Panc1 (cell line): ENCODE measurements at regions not wholly inside any gene's neighbourhood (a gene's known extent, or its start where the extent isn't known, plus 50 kb on each side); places are given as distances from the start of the nearest gene placed in this dataset.

Experiments used
- ATAC-seq: fragments of 200-7000 bp; cut with Tn5 transposase; 2 replicates; pipeline ENCODE4 v1.9.1; 2020; ENCODE audit warnings: mild to moderate bottlenecking, moderate library complexity
- BruUV-seq: library from RNA; stranded (reverse); fragments of 400-500 nt; replicated peaks from 2 replicates; lab custom pipeline; 2021; lab: Mats Ljungman, UMichigan
- CTCF ChIA-PET: fragments of 300-600 bp; sonication (Branson Sonifier 250); formaldehyde crosslinking; loops from one replicate; lab custom pipeline; 2022; ENCODE audit warnings: antibody characterized with exemption; lab: Charles Lee
- POLR2A ChIA-PET: fragments of 300-600 bp; sonication (Branson Sonifier 250); formaldehyde crosslinking; loops from one replicate; lab custom pipeline; 2022; ENCODE audit warnings: antibody characterized with exemption; lab: Charles Lee
- DNase-seq: peaks from one replicate; pipeline ENCODE4 v3.0.0-alpha.2; 2010; ENCODE audit warnings: low read depth, low spot score
- H3K27ac ChIP-seq: 2 replicates; pipeline ENCODE4 v1.5.1; 2011; ENCODE audit warnings: mild to moderate bottlenecking, low read length, inconsistent platforms
- H3K27me3 ChIP-seq: fragments of 200-500 bp; sonication (Bioruptor generic); 2 replicates; pipeline ENCODE4 v1.6.0; 2014; ENCODE audit warnings: low read length, inconsistent platforms; ENCODE audit not compliant: control insufficient read depth, insufficient read depth
- H3K36me3 ChIP-seq: fragments of 200-500 bp; sonication (Bioruptor generic); 2 replicates; pipeline ENCODE4 v1.5.1; 2014; ENCODE audit warnings: inconsistent platforms, mild to moderate bottlenecking, low read length, moderate library complexity; ENCODE audit not compliant: control insufficient read depth, insufficient read depth
- H3K4me1 ChIP-seq: 2 replicates; pipeline ENCODE4 v1.5.1; 2011; ENCODE audit warnings: inconsistent platforms, mild to moderate bottlenecking, low read length, moderate library complexity; ENCODE audit not compliant: control insufficient read depth, insufficient read depth
- H3K4me3 ChIP-seq, 2 experiments: 2 replicates each; pipeline ENCODE4 v1.5.1; 2011 to 2012; ENCODE audit warnings: low read depth in 2 of 2, low read length in 2 of 2, mild to moderate bottlenecking in 2 of 2, inconsistent platforms in 1 of 2, moderate library complexity in 1 of 2
- H3K9me3 ChIP-seq: fragments of 200-500 bp; sonication (Bioruptor generic); 2 replicates; pipeline ENCODE4 v1.5.1; 2014; ENCODE audit warnings: low read depth, mild to moderate bottlenecking, inconsistent platforms, low read length, moderate library complexity; ENCODE audit not compliant: control insufficient read depth, insufficient read depth
- POLR2AphosphoS5 ChIP-seq: IDR thresholded peaks from 2 replicates; pipeline ENCODE4 v1.6.1; 2012; ENCODE audit warnings: mild to moderate bottlenecking, low read depth, low read length, moderate library complexity
- REST ChIP-seq, 2 experiments: IDR thresholded peaks; 2 replicates each; pipeline ENCODE4 v1.6.1; 2011 to 2012; ENCODE audit warnings: low read depth in 2 of 2, control low read depth in 1 of 2, low read length in 1 of 2, mild to moderate bottlenecking in 1 of 2, moderate library complexity in 1 of 2; ENCODE audit not compliant: insufficient read depth in 1 of 2
- SIN3A ChIP-seq: IDR thresholded peaks from 2 replicates; pipeline ENCODE4 v1.6.1; 2012; ENCODE audit warnings: low read depth, mild to moderate bottlenecking, low read length, moderate library complexity, borderline replicate concordance; ENCODE audit not compliant: insufficient read depth
- TCF7L2 ChIP-seq: IDR thresholded peaks from 2 replicates; pipeline ENCODE4 v1.6.1; 2011; ENCODE audit warnings: mild to moderate bottlenecking, low read depth, low read length, inconsistent platforms
- in situ Hi-C: cut with HindIII; loops from 2 replicates; pipeline ENCODE4 v1.10.0; 2016; ENCODE audit warnings: low sequenced_read_pairs, low pct_unique_long_range_greater_than_20kb
- intact Hi-C: fragments of 100-400 bp; cut with micrococcal nuclease; formaldehyde crosslinking; loops from one replicate; pipeline ENCODE4 v1.10.0; 2022; ENCODE audit not compliant: unreplicated experiment
- TF ChIP-seq, protein P1 (sequence below): fragments of 450-650 bp; IDR thresholded peaks from 2 replicates; pipeline ENCODE4 v1.5.1; 2017; ENCODE audit warnings: mild to moderate bottlenecking

- Histone ChIP-seq H3K27ac (no peak overlapping the region), H3K4me1 (peaks cover 7% of the 10 kb centered on the region), H3K9me3 (no peaks in the 10 kb centered on the region), H3K4me3 (no peak overlapping the region), H3K36me3 (no peaks in the 10 kb centered on the region), H3K27me3 (no peaks in the 10 kb centered on the region)
- in situ Hi-C loops = no loop called here
- ATAC-seq (no peak), DNase-seq (no peak)
- ChIA-PET CTCF (no interaction called here), POLR2A (no interaction called here)
- TF ChIP-seq SIN3A = no peak
- TF ChIP-seq, protein P1, sequence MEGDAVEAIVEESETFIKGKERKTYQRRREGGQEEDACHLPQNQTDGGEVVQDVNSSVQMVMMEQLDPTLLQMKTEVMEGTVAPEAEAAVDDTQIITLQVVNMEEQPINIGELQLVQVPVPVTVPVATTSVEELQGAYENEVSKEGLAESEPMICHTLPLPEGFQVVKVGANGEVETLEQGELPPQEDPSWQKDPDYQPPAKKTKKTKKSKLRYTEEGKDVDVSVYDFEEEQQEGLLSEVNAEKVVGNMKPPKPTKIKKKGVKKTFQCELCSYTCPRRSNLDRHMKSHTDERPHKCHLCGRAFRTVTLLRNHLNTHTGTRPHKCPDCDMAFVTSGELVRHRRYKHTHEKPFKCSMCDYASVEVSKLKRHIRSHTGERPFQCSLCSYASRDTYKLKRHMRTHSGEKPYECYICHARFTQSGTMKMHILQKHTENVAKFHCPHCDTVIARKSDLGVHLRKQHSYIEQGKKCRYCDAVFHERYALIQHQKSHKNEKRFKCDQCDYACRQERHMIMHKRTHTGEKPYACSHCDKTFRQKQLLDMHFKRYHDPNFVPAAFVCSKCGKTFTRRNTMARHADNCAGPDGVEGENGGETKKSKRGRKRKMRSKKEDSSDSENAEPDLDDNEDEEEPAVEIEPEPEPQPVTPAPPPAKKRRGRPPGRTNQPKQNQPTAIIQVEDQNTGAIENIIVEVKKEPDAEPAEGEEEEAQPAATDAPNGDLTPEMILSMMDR = no peak
- no peak for TF ChIP-seq TCF7L2
- no peak for TF ChIP-seq REST (IDR thresholded peaks at IDR 0.05; ENCODE audit: insufficient read depth in 1 of 2, low read depth in 2 of 2, low read length in 1 of 2)
- TF ChIP-seq POLR2AphosphoS5 = no peak
- BruUV-seq = no TSS peak
- intact Hi-C loops = no loop called here
Measured at GRCh38 chr21:34019402-34019801, 54.0 kb upstream of the MRPS6 start.

- Histone ChIP-seq H3K36me3 (no peaks in the 10 kb centered on the region), H3K4me1 (peaks cover 7% of the 10 kb centered on the region), H3K4me3 (no peak overlapping the region), H3K27me3 (no peaks in the 10 kb centered on the region), H3K27ac (no peak overlapping the region), H3K9me3 (no peaks in the 10 kb centered on the region)
- ChIA-PET CTCF (no interaction called here), POLR2A (no interaction called here)
- TF ChIP-seq REST (IDR thresholded peaks at IDR 0.05; ENCODE audit: insufficient read depth in 1 of 2, low read depth in 2 of 2, low read length in 1 of 2) (no peak), POLR2AphosphoS5 (no peak), SIN3A (no peak), TCF7L2 (no peak)
- TF ChIP-seq, protein P1 = no peak
- in situ Hi-C loops (no loop called here), intact Hi-C loops (no loop called here)
- ATAC-seq (no peak), DNase-seq (no peak)
- BruUV-seq = no TSS peak
Measured at GRCh38 chr21:34018910-34019309, 54.5 kb upstream of the MRPS6 start.
